ENCODE measurements at regions not wholly inside any gene's neighbourhood (a gene's known extent, or its start where the extent isn't known, plus 50 kb on each side); places are given as distances from the start of the nearest gene placed in this dataset.

DNA sequence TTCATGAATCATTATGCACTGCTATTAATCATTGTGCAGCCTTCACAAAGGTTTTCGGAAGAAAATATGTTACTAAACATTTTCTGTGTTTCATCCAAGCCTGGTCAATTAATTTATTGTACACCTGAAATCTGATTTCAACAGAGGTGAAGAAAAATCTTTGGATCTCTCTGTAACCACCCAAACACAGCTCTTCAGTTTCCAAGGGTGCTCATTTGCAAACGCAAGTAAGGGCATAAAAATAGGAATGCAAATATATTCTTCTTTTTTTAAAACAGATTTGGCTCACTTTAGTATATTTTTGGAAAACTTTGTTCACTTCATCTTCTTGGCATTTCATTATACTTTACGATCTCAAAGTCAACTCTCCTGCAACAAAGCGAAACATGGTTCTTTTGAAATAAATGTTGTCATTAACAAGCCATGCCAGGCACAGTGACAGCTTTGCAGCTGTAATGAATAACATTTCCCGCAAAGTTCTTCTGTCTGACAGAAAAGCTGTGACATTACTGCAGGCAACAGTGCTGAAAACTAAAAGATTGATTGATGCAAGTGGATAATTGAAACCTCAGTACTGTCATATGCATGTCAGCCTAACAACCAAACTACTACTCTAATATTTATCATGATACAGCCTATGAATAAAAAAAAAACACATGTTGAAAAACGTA lies 348.3 kb downstream of the FRK start:
- H3K4me3 ChIP-seq (ENCODE audit: low read depth, low read length), result no peak overlapping the region
- DNase-seq (ENCODE audit: low read depth), result no peak
- TF ChIP-seq, protein P1, sequence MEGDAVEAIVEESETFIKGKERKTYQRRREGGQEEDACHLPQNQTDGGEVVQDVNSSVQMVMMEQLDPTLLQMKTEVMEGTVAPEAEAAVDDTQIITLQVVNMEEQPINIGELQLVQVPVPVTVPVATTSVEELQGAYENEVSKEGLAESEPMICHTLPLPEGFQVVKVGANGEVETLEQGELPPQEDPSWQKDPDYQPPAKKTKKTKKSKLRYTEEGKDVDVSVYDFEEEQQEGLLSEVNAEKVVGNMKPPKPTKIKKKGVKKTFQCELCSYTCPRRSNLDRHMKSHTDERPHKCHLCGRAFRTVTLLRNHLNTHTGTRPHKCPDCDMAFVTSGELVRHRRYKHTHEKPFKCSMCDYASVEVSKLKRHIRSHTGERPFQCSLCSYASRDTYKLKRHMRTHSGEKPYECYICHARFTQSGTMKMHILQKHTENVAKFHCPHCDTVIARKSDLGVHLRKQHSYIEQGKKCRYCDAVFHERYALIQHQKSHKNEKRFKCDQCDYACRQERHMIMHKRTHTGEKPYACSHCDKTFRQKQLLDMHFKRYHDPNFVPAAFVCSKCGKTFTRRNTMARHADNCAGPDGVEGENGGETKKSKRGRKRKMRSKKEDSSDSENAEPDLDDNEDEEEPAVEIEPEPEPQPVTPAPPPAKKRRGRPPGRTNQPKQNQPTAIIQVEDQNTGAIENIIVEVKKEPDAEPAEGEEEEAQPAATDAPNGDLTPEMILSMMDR (IDR thresholded peaks at IDR 0.05; ENCODE audit: low read depth, low read length, missing control alignments), result no peak

DNA sequence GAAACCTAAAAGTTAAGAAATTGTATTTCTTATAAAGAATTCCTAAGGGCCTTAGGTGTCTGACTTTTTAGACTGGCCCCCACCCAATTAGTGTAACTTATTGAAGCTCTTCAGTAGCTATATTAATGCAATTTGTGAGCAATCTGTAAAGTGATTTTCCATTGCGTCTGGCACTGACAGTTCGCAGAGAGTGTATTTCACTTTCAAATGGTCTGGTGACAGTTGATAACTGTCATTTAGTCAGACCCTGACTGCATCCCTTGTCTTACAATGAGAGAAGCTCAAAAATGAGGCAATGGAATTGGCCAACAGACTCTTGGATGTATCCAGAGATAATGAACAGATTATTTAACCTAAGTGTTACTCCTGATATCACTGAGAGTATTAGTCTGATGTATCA lies 351.8 kb downstream of the FRK start:
- H3K4me3 ChIP-seq (ENCODE audit: low read depth, low read length), result no peak overlapping the region
- no peak for DNase-seq (ENCODE audit: low read depth)
- TF ChIP-seq, protein P1 (IDR thresholded peaks at IDR 0.05; ENCODE audit: low read depth, low read length, missing control alignments), result no peak

DNA sequence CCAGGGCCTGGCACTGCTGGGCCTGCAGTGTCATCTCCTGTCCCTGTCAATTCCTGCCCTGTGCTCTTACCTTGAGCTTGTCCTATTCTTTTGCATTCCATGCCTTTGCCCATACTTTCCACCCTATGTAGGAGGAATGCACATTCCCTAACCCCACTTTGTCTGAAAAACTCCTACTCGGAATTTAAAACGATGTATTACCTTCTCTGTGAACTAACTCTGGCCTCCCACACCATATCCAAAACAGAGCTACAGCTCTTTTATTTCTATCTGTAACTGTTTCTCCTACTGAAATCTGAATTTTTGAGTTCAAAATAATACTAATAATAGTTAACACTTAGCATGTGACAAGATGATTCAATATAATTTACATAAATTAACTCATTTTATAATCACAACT lies 353.7 kb downstream of the FRK start:
- TF ChIP-seq, protein P1 (IDR thresholded peaks at IDR 0.05; ENCODE audit: low read depth, low read length, missing control alignments), result no peak
- H3K4me3 ChIP-seq (ENCODE audit: low read depth, low read length), result no peak overlapping the region

DNA sequence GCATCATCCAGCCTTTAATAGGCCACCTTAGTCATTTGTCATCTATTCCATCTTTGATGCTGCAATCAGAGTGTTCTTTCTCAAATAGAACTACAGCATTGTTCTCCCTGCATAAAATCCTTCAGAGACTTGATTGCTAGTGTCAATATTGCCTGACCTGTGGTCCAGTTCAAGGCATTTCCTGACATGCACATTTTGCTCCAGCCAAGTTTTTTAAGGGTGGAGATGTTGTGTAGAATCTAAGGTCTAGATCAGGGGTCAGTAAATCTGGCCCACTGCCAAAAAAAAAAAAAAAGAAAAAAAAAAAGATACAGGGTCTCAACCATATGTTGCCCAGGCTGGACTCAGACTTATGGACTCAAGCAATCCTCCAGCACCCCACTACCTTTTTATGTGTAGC lies 354.4 kb downstream of the FRK start:
- no peak for DNase-seq (ENCODE audit: low read depth)
- no peak overlapping the region for H3K4me3 ChIP-seq (ENCODE audit: low read depth, low read length)
- TF ChIP-seq, protein P1 (IDR thresholded peaks at IDR 0.05; ENCODE audit: low read depth, low read length, missing control alignments), result no peak

More for the DNA sequence above, 353.7 kb downstream of the FRK start:
- DNase-seq (ENCODE audit: low read depth), result no peak

DNA sequence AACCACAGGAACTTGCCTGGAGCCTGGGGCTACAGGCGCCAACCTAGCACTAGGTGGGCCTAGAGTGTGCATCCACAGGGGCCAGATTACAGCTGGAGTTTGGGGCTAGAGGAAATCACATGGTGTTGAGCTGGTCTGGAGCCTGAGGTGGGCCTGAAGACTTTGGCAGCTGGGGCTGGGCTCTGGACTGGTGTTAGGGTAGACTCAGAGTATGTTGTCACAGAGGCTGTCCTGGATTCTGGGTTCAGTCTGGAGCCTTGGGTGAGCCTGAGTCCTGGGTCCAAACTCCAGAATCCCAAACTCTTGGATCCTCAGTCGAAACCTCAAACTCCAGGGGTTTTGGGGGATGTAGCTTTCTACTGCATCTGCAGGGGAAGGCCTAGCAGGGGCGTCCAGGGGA lies 356.7 kb downstream of the FRK start:
- DNase-seq (ENCODE audit: low read depth), result no peak
- H3K4me3 ChIP-seq (ENCODE audit: low read depth, low read length), result no peak overlapping the region
- TF ChIP-seq, protein P1 (IDR thresholded peaks at IDR 0.05; ENCODE audit: low read depth, low read length, missing control alignments), result no peak

DNA sequence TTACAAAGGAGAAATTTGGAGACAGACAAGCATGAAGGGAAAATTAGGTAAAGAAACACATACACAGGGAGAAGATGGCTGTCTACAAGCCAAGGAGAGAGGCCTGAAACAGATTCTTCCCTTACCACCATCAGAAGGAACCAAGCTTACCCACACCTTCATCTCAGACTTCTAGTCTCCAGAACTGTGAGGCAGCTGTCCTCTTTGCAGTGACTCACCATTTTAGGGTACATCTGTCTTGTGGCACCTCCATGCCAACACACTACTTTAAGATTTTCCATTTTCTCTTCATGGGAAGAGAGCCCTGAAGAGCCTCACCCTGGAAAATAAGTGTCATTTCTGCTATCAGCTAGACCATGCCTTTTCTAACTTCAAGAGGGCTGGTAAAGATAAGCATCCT lies 369.3 kb downstream of the FRK start:
- TF ChIP-seq, protein P1 (IDR thresholded peaks at IDR 0.05; ENCODE audit: low read depth, low read length, missing control alignments), result no peak
- no peak for DNase-seq (ENCODE audit: low read depth)
- no peak overlapping the region for H3K4me3 ChIP-seq (ENCODE audit: low read depth, low read length)

DNA sequence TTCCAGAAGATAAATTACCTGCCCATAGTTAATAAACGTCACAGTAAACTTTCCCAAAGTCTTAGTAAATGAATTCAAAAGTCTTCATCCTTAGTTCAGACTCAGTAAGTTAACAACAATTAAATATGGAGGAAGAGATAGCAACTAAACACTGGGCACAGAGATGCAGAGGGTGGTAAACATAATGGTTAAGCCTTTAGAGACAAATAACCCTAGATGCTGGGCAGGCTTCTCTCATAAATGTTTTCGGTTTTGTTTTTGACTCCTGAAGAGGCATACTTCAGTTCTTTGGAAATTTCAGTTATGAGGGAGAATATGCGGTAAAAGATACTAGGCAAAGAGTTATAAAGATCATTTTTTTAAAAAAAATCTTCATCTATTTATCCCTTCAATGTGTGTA lies 369.8 kb downstream of the FRK start:
- DNase-seq (ENCODE audit: low read depth), result no peak
- TF ChIP-seq, protein P1 (IDR thresholded peaks at IDR 0.05; ENCODE audit: low read depth, low read length, missing control alignments), result no peak
- no peak overlapping the region for H3K4me3 ChIP-seq (ENCODE audit: low read depth, low read length)
